Hepatocyte (in vitro differentiated cells): ENCODE measurements at regions not wholly inside any gene's neighbourhood (a gene's known extent, or its start where the extent isn't known, plus 50 kb on each side); places are given as distances from the start of the nearest gene placed in this dataset.

Experiments used
- EZH2 ChIP-seq: fragments of 200-600 bp; sonication (generic); IDR thresholded peaks from 2 replicates; pipeline ENCODE4 v1.6.1; 2016; ENCODE audit warnings: antibody characterized with exemption, mild to moderate bottlenecking, borderline replicate concordance
- EZH2phosphoT487 ChIP-seq: fragments of 200-600 bp; sonication (generic); IDR thresholded peaks from one replicate; pipeline ENCODE4 v1.6.1; 2018; ENCODE audit warnings: antibody characterized with exemption, mild to moderate bottlenecking, low read depth, moderate library complexity; ENCODE audit not compliant: unreplicated experiment, severe bottlenecking
- TF ChIP-seq, protein P1 (sequence below): fragments of 200-600 bp; sonication (generic); IDR thresholded peaks from 2 replicates; pipeline ENCODE4 v1.5.1; 2016; ENCODE audit warnings: antibody characterized with exemption, mild to moderate bottlenecking; ENCODE audit not compliant: poor library complexity

DNA sequence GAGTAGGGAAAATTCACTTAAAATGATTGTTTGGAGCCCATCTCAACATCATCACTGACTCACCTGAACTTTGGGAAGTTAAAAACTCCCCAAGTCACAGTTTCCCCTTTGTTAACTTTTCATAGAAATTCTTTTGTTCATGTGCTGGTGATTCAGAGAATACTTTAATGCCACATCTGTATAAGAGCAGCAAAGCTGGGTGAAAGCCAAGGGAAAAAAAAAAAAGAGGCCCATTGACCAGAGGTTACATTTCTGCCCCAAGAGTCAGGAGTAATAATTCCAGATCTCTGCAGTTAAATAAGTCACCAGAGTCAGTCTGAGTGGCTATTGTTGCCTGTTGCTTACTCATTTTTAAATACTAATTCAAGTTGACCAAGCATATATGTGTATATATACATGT is 136.4 kb upstream of the LGR5 start:
- TF ChIP-seq, protein P1, sequence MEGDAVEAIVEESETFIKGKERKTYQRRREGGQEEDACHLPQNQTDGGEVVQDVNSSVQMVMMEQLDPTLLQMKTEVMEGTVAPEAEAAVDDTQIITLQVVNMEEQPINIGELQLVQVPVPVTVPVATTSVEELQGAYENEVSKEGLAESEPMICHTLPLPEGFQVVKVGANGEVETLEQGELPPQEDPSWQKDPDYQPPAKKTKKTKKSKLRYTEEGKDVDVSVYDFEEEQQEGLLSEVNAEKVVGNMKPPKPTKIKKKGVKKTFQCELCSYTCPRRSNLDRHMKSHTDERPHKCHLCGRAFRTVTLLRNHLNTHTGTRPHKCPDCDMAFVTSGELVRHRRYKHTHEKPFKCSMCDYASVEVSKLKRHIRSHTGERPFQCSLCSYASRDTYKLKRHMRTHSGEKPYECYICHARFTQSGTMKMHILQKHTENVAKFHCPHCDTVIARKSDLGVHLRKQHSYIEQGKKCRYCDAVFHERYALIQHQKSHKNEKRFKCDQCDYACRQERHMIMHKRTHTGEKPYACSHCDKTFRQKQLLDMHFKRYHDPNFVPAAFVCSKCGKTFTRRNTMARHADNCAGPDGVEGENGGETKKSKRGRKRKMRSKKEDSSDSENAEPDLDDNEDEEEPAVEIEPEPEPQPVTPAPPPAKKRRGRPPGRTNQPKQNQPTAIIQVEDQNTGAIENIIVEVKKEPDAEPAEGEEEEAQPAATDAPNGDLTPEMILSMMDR = no peak
- TF ChIP-seq EZH2 = no peak
- TF ChIP-seq EZH2phosphoT487 = no peak
